GM18519 (cell line): ENCODE measurements at regions not wholly inside any gene's neighbourhood (a gene's known extent, or its start where the extent isn't known, plus 50 kb on each side); places are given as distances from the start of the nearest gene placed in this dataset.

ENCODE experiments used
- ATAC-seq: cut with Tn5 transposase; IDR thresholded peaks from one replicate; pipeline ENCODE4 v1.9.1; 2021; ENCODE audit warnings: mild to moderate bottlenecking, moderate library complexity; ENCODE audit not compliant: unreplicated experiment, low FRiP score

GRCh38 chr2:106624787-106625380 is 137.7 kb downstream of the CD8B2 start:
- no peak for ATAC-seq

GRCh38 chr2:106628377-106628776 is 141.2 kb downstream of the CD8B2 start:
- no peak for ATAC-seq

- no peak for ATAC-seq
These were observed 142.8 kb downstream of the CD8B2 start for GRCh38 chr2:106629981-106630380.

GRCh38 chr2:106631281-106631680 is 144.1 kb downstream of the CD8B2 start:
- ATAC-seq, result no peak

GRCh38 chr2:106638043-106638442 is 150.9 kb downstream of the CD8B2 start:
- ATAC-seq, result no peak

- ATAC-seq, result no peak
These were observed 151.4 kb downstream of the CD8B2 start for GRCh38 chr2:106638580-106638979.

- no peak for ATAC-seq
These were observed 155.5 kb downstream of the CD8B2 start for GRCh38 chr2:106642679-106643078.

- ATAC-seq, result no peak
These were observed 157.5 kb downstream of the CD8B2 start for GRCh38 chr2:106644623-106645022.

GRCh38 chr2:106646605-106647004 is 159.4 kb downstream of the CD8B2 start:
- ATAC-seq, result no peak

- no peak for ATAC-seq
These were observed 162.1 kb downstream of the CD8B2 start for GRCh38 chr2:106649306-106649705.

- no peak for ATAC-seq
These were observed 166.3 kb downstream of the CD8B2 start for GRCh38 chr2:106653465-106653864.

- ATAC-seq, result no peak
These were observed 171.5 kb downstream of the CD8B2 start for GRCh38 chr2:106658616-106659015.

- ATAC-seq, result peak; percentile 82
These were observed 177.5 kb downstream of the CD8B2 start for GRCh38 chr2:106664669-106665068.

GRCh38 chr2:106667478-106668070 is 180.4 kb downstream of the CD8B2 start:
- ATAC-seq, result no peak

GRCh38 chr2:106685180-106685897 is 198.2 kb downstream of the CD8B2 start:
- ATAC-seq, result no peak

- no peak for ATAC-seq
These were observed 199.2 kb downstream of the ST6GAL2 start for GRCh38 chr2:106686814-106687213.

GRCh38 chr2:106694964-106695470 is 190.9 kb downstream of the ST6GAL2 start:
- no peak for ATAC-seq

- no peak for ATAC-seq
These were observed 190.0 kb downstream of the ST6GAL2 start for GRCh38 chr2:106695919-106696318.

- ATAC-seq, result no peak
These were observed 185.4 kb downstream of the ST6GAL2 start for GRCh38 chr2:106700616-106701015.

GRCh38 chr2:106701203-106702022 is 184.6 kb downstream of the ST6GAL2 start:
- no peak for ATAC-seq

GRCh38 chr2:106703161-106703560 is 182.8 kb downstream of the ST6GAL2 start:
- no peak for ATAC-seq
